ENCODE measurements at regions not wholly inside any gene's neighbourhood (a gene's known extent, or its start where the extent isn't known, plus 50 kb on each side); places are given as distances from the start of the nearest gene placed in this dataset.

- peaks cover 15% of the 10 kb centered on the region; the same call in 1 of the 2 replicates for H3K4me1 Mint-ChIP-seq
- no peak for ATAC-seq
- ChIA-PET POLR2A (no interaction called here), CTCF (no interaction called here)
- peaks cover 3% of the 10 kb centered on the region for H3K36me3 Mint-ChIP-seq
- peaks cover 20% of the 10 kb centered on the region for H3K9me3 Mint-ChIP-seq
- TF ChIP-seq CREM (CRISPR knock-in tag; IDR thresholded peaks at IDR 0.05) (no peak), ZNF263 (CRISPR knock-in tag; IDR thresholded peaks at IDR 0.05; ENCODE audit: low read depth) (no peak), E2F4 (CRISPR knock-in tag; IDR thresholded peaks at IDR 0.05; ENCODE audit: borderline replicate concordance, low read depth) (no peak), PRRX2 (CRISPR knock-in tag; IDR thresholded peaks at IDR 0.05) (no peak), FOXP1 (CRISPR knock-in tag; IDR thresholded peaks at IDR 0.05; ENCODE audit: borderline replicate concordance) (no peak), GABPB1 (CRISPR knock-in tag; IDR thresholded peaks at IDR 0.05) (no peak), TP53 (CRISPR knock-in tag; IDR thresholded peaks at IDR 0.05) (no peak), CREB1 (CRISPR knock-in tag; IDR thresholded peaks at IDR 0.05) (no peak), SMAD3 (CRISPR knock-in tag; IDR thresholded peaks at IDR 0.05; ENCODE audit: borderline replicate concordance) (no peak), MLX (CRISPR knock-in tag; IDR thresholded peaks at IDR 0.05) (no peak), ZNF671 (CRISPR knock-in tag; IDR thresholded peaks at IDR 0.05) (no peak), STAT6 (CRISPR knock-in tag; conservative IDR thresholded peaks at IDR 0.05; ENCODE audit: low read depth) (no peak)
- TF ChIP-seq, protein P1, sequence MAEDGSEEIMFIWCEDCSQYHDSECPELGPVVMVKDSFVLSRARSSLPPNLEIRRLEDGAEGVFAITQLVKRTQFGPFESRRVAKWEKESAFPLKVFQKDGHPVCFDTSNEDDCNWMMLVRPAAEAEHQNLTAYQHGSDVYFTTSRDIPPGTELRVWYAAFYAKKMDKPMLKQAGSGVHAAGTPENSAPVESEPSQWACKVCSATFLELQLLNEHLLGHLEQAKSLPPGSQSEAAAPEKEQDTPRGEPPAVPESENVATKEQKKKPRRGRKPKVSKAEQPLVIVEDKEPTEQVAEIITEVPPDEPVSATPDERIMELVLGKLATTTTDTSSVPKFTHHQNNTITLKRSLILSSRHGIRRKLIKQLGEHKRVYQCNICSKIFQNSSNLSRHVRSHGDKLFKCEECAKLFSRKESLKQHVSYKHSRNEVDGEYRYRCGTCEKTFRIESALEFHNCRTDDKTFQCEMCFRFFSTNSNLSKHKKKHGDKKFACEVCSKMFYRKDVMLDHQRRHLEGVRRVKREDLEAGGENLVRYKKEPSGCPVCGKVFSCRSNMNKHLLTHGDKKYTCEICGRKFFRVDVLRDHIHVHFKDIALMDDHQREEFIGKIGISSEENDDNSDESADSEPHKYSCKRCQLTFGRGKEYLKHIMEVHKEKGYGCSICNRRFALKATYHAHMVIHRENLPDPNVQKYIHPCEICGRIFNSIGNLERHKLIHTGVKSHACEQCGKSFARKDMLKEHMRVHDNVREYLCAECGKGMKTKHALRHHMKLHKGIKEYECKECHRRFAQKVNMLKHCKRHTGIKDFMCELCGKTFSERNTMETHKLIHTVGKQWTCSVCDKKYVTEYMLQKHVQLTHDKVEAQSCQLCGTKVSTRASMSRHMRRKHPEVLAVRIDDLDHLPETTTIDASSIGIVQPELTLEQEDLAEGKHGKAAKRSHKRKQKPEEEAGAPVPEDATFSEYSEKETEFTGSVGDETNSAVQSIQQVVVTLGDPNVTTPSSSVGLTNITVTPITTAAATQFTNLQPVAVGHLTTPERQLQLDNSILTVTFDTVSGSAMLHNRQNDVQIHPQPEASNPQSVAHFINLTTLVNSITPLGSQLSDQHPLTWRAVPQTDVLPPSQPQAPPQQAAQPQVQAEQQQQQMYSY (CRISPR knock-in tag; IDR thresholded peaks at IDR 0.05), result no peak
- TF ChIP-seq, protein P2, sequence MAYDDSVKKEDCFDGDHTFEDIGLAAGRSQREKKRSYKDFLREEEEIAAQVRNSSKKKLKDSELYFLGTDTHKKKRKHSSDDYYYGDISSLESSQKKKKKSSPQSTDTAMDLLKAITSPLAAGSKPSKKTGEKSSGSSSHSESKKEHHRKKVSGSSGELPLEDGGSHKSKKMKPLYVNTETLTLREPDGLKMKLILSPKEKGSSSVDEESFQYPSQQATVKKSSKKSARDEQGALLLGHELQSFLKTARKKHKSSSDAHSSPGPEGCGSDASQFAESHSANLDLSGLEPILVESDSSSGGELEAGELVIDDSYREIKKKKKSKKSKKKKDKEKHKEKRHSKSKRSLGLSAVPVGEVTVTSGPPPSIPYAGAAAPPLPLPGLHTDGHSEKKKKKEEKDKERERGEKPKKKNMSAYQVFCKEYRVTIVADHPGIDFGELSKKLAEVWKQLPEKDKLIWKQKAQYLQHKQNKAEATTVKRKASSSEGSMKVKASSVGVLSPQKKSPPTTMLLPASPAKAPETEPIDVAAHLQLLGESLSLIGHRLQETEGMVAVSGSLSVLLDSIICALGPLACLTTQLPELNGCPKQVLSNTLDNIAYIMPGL (CRISPR knock-in tag; IDR thresholded peaks at IDR 0.05), result no peak
- H3K4me3 Mint-ChIP-seq, result no peak overlapping the region
- no peak overlapping the region for H3K27ac Mint-ChIP-seq
- no peak for DNase-seq (ENCODE audit: low spot score)
- H3K27me3 Mint-ChIP-seq (ENCODE audit: low read depth), result peaks cover 3% of the 10 kb centered on the region
These were observed 185.8 kb upstream of the NR2F2 start for GRCh38 chr15:96144734-96145133.

DNA sequence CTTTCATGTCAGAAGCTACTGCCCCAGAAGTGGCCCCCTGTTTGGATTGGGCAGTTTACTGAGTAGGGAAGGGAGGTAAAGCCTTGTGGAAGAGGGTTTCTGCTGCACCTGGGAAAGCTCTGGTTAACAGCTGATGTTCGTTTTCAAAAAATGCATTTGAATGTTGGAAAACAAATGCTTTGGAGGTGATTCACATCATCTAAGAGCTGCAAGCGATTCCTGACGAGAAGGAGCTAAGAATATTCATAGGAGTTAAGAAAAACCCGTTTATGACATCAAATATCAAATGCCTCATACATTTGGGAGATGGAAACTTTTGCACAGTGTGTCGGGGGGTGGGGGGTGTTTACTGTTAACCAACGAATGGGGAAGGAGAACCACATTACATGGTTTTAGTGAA lies 183.8 kb upstream of the NR2F2 start:
- 0 out of 2 replicates have a peak, but pooled peaks cover 7% of the 10 kb centered on the region for H3K4me1 Mint-ChIP-seq
- H3K36me3 Mint-ChIP-seq, result no peaks in the 10 kb centered on the region
- DNase-seq (ENCODE audit: low spot score) (no peak), ATAC-seq (no peak)
- POLR2A ChIA-PET, result no interaction called here
- H3K4me3 Mint-ChIP-seq, result no peak overlapping the region
- CTCF ChIA-PET, result no interaction called here
- H3K27me3 Mint-ChIP-seq (ENCODE audit: low read depth), result peaks cover 3% of the 10 kb centered on the region
- no peak overlapping the region for H3K27ac Mint-ChIP-seq
- H3K9me3 Mint-ChIP-seq, result no peaks in the 10 kb centered on the region
- TF ChIP-seq ZMAT4 (CRISPR knock-in tag; IDR thresholded peaks at IDR 0.05) (no peak), SOX15 (CRISPR knock-in tag; IDR thresholded peaks at IDR 0.05) (no peak), AFF4 (CRISPR knock-in tag; IDR thresholded peaks at IDR 0.05; ENCODE audit: borderline replicate concordance) (no peak), PRRX2 (CRISPR knock-in tag; IDR thresholded peaks at IDR 0.05) (no peak), GABPB1 (CRISPR knock-in tag; IDR thresholded peaks at IDR 0.05) (no peak), NR2C2 (CRISPR knock-in tag; IDR thresholded peaks at IDR 0.05) (no peak)
- TF ChIP-seq, protein P3, sequence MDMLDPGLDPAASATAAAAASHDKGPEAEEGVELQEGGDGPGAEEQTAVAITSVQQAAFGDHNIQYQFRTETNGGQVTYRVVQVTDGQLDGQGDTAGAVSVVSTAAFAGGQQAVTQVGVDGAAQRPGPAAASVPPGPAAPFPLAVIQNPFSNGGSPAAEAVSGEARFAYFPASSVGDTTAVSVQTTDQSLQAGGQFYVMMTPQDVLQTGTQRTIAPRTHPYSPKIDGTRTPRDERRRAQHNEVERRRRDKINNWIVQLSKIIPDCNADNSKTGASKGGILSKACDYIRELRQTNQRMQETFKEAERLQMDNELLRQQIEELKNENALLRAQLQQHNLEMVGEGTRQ (CRISPR knock-in tag; IDR thresholded peaks at IDR 0.05), result no peak
